GM12891 (cell line): ENCODE measurements at regions not wholly inside any gene's neighbourhood (a gene's known extent, or its start where the extent isn't known, plus 50 kb on each side); places are given as distances from the start of the nearest gene placed in this dataset.

ENCODE experiments used
- POLR2A ChIP-seq: IDR thresholded peaks from 2 replicates; pipeline ENCODE4 v1.6.1; 2011; ENCODE audit warnings: low read depth, low read length, control low read depth
- POLR2AphosphoS5 ChIP-seq: IDR thresholded peaks from 2 replicates; pipeline ENCODE4 v1.6.1; 2011; ENCODE audit warnings: low read depth, low read length, control low read depth
- POU2F2 ChIP-seq: IDR thresholded peaks from 2 replicates; pipeline ENCODE4 v1.6.1; 2011; ENCODE audit warnings: low read depth, mild to moderate bottlenecking, control low read depth, low read length, moderate library complexity
- TAF1 ChIP-seq: IDR thresholded peaks from 2 replicates; pipeline ENCODE4 v1.6.1; 2011; ENCODE audit warnings: low read depth, low read length, control low read depth

- TF ChIP-seq POLR2AphosphoS5: no peak
- no peak for TF ChIP-seq POLR2A
- no peak for TF ChIP-seq TAF1
- no peak for TF ChIP-seq POU2F2
Measured at GRCh38 chr9:11269036-11269435, 656.2 kb upstream of the PTPRD start.
